Naive B cell (primary cell): ENCODE measurements at regions not wholly inside any gene's neighbourhood (a gene's known extent, or its start where the extent isn't known, plus 50 kb on each side); places are given as distances from the start of the nearest gene placed in this dataset.
A peak's percentile ranks its signal among the peaks of the same experiment; 100 is the strongest.

ENCODE experiments used
- ATAC-seq, 2 donors: fragments of 150-1000 bp; cut with Tn5 transposase; 2 replicates each; pipeline ENCODE4 v1.10.0; 2021; ENCODE audit warnings: low read depth in 2 of 2, mild to moderate bottlenecking in 2 of 2, moderate library complexity in 2 of 2
- DNase-seq: peaks from one replicate; pipeline ENCODE4 v3.0.0; 2022
- H3K27ac Mint-ChIP-seq, 6 donors: one replicate each; pipeline ENCODE4 v1.8.0; 2020 to 2022; ENCODE audit warnings: mild to moderate bottlenecking in 6 of 6, mixed read lengths in 6 of 6, moderate library complexity in 5 of 6, inconsistent platforms in 2 of 6
- H3K27me3 Mint-ChIP-seq, 3 donors: one replicate each; pipeline ENCODE4 v1.8.0; 2021 to 2022; ENCODE audit warnings: mixed read lengths in 3 of 3, mild to moderate bottlenecking in 1 of 3
- H3K36me3 Mint-ChIP-seq, 2 donors: one replicate each; pipeline ENCODE4 v1.8.0; 2020 to 2022; ENCODE audit warnings: mixed read lengths in 2 of 2, inconsistent platforms in 1 of 2, mild to moderate bottlenecking in 1 of 2
- H3K4me1 Mint-ChIP-seq, 3 donors: one replicate each; pipeline ENCODE4 v1.8.0; 2020 to 2022; ENCODE audit warnings: mixed read lengths in 3 of 3, inconsistent platforms in 1 of 3, mild to moderate bottlenecking in 1 of 3, moderate library complexity in 1 of 3
- H3K4me3 Mint-ChIP-seq, 8 donors: one replicate each; pipeline ENCODE4 v1.8.0; 2020 to 2022; ENCODE audit warnings: mild to moderate bottlenecking in 8 of 8, mixed read lengths in 8 of 8, moderate library complexity in 8 of 8, inconsistent platforms in 2 of 8
- H3K9me3 Mint-ChIP-seq, 7 donors: one replicate each; pipeline ENCODE4 v1.8.0; 2020 to 2022; ENCODE audit warnings: mixed read lengths in 7 of 7, mild to moderate bottlenecking in 5 of 7, inconsistent platforms in 2 of 7, moderate library complexity in 1 of 7

GRCh38 chr1:22338071-22338765 is 113.4 kb upstream of the ZBTB40 start:
- Mint-ChIP-seq H3K27me3 (peaks cover 6 to 35% (median 30%) of the 10 kb centered on the region in 3 donors), H3K27ac (no peak overlapping the region)

GRCh38 chr1:22339237-22339636 is 112.4 kb upstream of the ZBTB40 start:
- H3K9me3 Mint-ChIP-seq = peaks cover 0 to 4% (median 0%) of the 10 kb centered on the region in 7 donors
- no peak for DNase-seq
- peaks cover 0 to 7% of the 10 kb centered on the region in 2 donors for H3K36me3 Mint-ChIP-seq
- H3K4me3 Mint-ChIP-seq = no peak overlapping the region
- peaks cover 16 to 36% (median 33%) of the 10 kb centered on the region in 3 donors for H3K27me3 Mint-ChIP-seq
- no peak for ATAC-seq
- no peak overlapping the region for H3K27ac Mint-ChIP-seq
- peaks cover 0 to 5% (median 4%) of the 10 kb centered on the region in 3 donors for H3K4me1 Mint-ChIP-seq

More at GRCh38 chr1:22338071-22338765, 113.4 kb upstream of the ZBTB40 start:
- Mint-ChIP-seq H3K36me3 (peaks cover 0 to 7% of the 10 kb centered on the region in 2 donors), H3K4me3 (no peak overlapping the region), H3K4me1 (peaks cover 0 to 11% (median 4%) of the 10 kb centered on the region in 3 donors), H3K9me3 (peaks cover 0 to 11% (median 2%) of the 10 kb centered on the region in 7 donors)
- DNase-seq (no peak), ATAC-seq (no peak)

GRCh38 chr1:22340066-22340465 is 111.6 kb upstream of the ZBTB40 start:
- Mint-ChIP-seq H3K9me3 (peaks cover 0 to 3% (median 0%) of the 10 kb centered on the region in 7 donors), H3K36me3 (peaks cover 0 to 7% of the 10 kb centered on the region in 2 donors), H3K4me3 (no peak overlapping the region), H3K27ac (no peak overlapping the region), H3K4me1 (peaks cover 0 to 5% (median 4%) of the 10 kb centered on the region in 3 donors), H3K27me3 (peaks cover 21 to 44% (median 41%) of the 10 kb centered on the region in 3 donors)
- no peak for ATAC-seq
- no peak for DNase-seq

- Mint-ChIP-seq H3K4me1 (peaks cover 0 to 5% (median 4%) of the 10 kb centered on the region in 3 donors), H3K36me3 (peaks cover 0 to 7% of the 10 kb centered on the region in 2 donors), H3K9me3 (peaks cover 0 to 3% (median 0%) of the 10 kb centered on the region in 7 donors), H3K27ac (no peak overlapping the region), H3K27me3 (peaks cover 28 to 52% (median 49%) of the 10 kb centered on the region in 3 donors), H3K4me3 (no peak overlapping the region)
- DNase-seq (no peak), ATAC-seq (no peak)
Measured at GRCh38 chr1:22340873-22341272, 110.8 kb upstream of the ZBTB40 start.

GRCh38 chr1:22341791-22342605 is 109.7 kb upstream of the ZBTB40 start:
- H3K4me1 Mint-ChIP-seq = peaks cover 0 to 5% (median 4%) of the 10 kb centered on the region in 3 donors
- H3K27me3 Mint-ChIP-seq = peaks cover 37 to 63% (median 60%) of the 10 kb centered on the region in 3 donors
- peaks cover 0 to 3% (median 0%) of the 10 kb centered on the region in 7 donors for H3K9me3 Mint-ChIP-seq
- ATAC-seq = no peak
- no peak for DNase-seq
- no peak overlapping the region for H3K4me3 Mint-ChIP-seq
- H3K36me3 Mint-ChIP-seq = peaks cover 0 to 7% of the 10 kb centered on the region in 2 donors
- H3K27ac Mint-ChIP-seq = no peak overlapping the region

GRCh38 chr1:22342734-22343191 is 108.9 kb upstream of the ZBTB40 start:
- H3K36me3 Mint-ChIP-seq = peaks cover 0 to 7% of the 10 kb centered on the region in 2 donors
- no peak overlapping the region for H3K4me3 Mint-ChIP-seq
- no peak for ATAC-seq
- DNase-seq = no peak
- peaks cover 40 to 65% (median 62%) of the 10 kb centered on the region in 3 donors for H3K27me3 Mint-ChIP-seq
- H3K4me1 Mint-ChIP-seq = peaks cover 0 to 5% (median 4%) of the 10 kb centered on the region in 3 donors
- H3K27ac Mint-ChIP-seq = no peak overlapping the region
- H3K9me3 Mint-ChIP-seq = peaks cover 0 to 3% (median 0%) of the 10 kb centered on the region in 7 donors

GRCh38 chr1:22343456-22344328 is 108.0 kb upstream of the ZBTB40 start:
- Mint-ChIP-seq H3K4me3 (no peak overlapping the region), H3K27me3 (peaks cover 44 to 74% (median 71%) of the 10 kb centered on the region in 3 donors), H3K4me1 (peaks cover 0 to 5% (median 4%) of the 10 kb centered on the region in 3 donors), H3K27ac (peak overlapping the region in 1 of 6 donors; percentile 24), H3K9me3 (peaks cover 0 to 3% (median 0%) of the 10 kb centered on the region in 7 donors), H3K36me3 (peaks cover 0 to 7% of the 10 kb centered on the region in 2 donors)
- DNase-seq (no peak), ATAC-seq (no peak)

- peak overlapping the region in 1 of 6 donors; percentile 24 for H3K27ac Mint-ChIP-seq
- no peak overlapping the region for H3K4me3 Mint-ChIP-seq
Measured at GRCh38 chr1:22344329-22344630, 107.4 kb upstream of the ZBTB40 start.

GRCh38 chr1:22344851-22345560 is 106.6 kb upstream of the ZBTB40 start:
- peaks cover 0 to 3% (median 0%) of the 10 kb centered on the region in 7 donors for H3K9me3 Mint-ChIP-seq
- no peak overlapping the region for H3K4me3 Mint-ChIP-seq
- H3K27me3 Mint-ChIP-seq = peaks cover 52 to 81% (median 78%) of the 10 kb centered on the region in 3 donors
- peaks cover 0 to 5% (median 4%) of the 10 kb centered on the region in 3 donors for H3K4me1 Mint-ChIP-seq
- H3K27ac Mint-ChIP-seq = no peak overlapping the region
- DNase-seq = no peak
- ATAC-seq = no peak
- peaks cover 0 to 7% of the 10 kb centered on the region in 2 donors for H3K36me3 Mint-ChIP-seq

More at GRCh38 chr1:22344329-22344630, 107.4 kb upstream of the ZBTB40 start:
- peaks cover 0 to 7% of the 10 kb centered on the region in 2 donors for H3K36me3 Mint-ChIP-seq
- peaks cover 0 to 3% (median 0%) of the 10 kb centered on the region in 7 donors for H3K9me3 Mint-ChIP-seq
- DNase-seq = no peak
- peaks cover 46 to 80% (median 77%) of the 10 kb centered on the region in 3 donors for H3K27me3 Mint-ChIP-seq
- no peak for ATAC-seq
- H3K4me1 Mint-ChIP-seq = peaks cover 0 to 5% (median 4%) of the 10 kb centered on the region in 3 donors

GRCh38 chr1:22347854-22348760 is 103.5 kb upstream of the ZBTB40 start:
- Mint-ChIP-seq H3K9me3 (peaks cover 0 to 3% (median 0%) of the 10 kb centered on the region in 7 donors), H3K4me1 (peaks cover 9 to 13% (median 11%) of the 10 kb centered on the region in 3 donors), H3K36me3 (no peaks in the 10 kb centered on the region), H3K27me3 (peaks cover 69 to 94% (median 89%) of the 10 kb centered on the region in 3 donors), H3K27ac (peak overlapping the region in 1 of 6 donors; percentile 60), H3K4me3 (no peak overlapping the region)
- no peak for ATAC-seq
- DNase-seq = no peak

- Mint-ChIP-seq H3K4me1 (peaks cover 9 to 13% (median 11%) of the 10 kb centered on the region in 3 donors), H3K9me3 (peaks cover 0 to 3% (median 0%) of the 10 kb centered on the region in 7 donors), H3K4me3 (no peak overlapping the region), H3K36me3 (no peaks in the 10 kb centered on the region), H3K27me3 (peaks cover 55 to 81% (median 77%) of the 10 kb centered on the region in 3 donors), H3K27ac (no peak overlapping the region)
- ATAC-seq (no peak), DNase-seq (no peak)
Measured at GRCh38 chr1:22349362-22350043, 102.1 kb upstream of the ZBTB40 start.
